SU-DHL-6 (cell line): ENCODE measurements at regions not wholly inside any gene's neighbourhood (a gene's known extent, or its start where the extent isn't known, plus 50 kb on each side); places are given as distances from the start of the nearest gene placed in this dataset.

Source experiments
- EZH2phosphoT487 ChIP-seq: fragments of 200-600 bp; sonication (generic), shearing (Covaris generic); conservative IDR thresholded peaks from 2 replicates; pipeline ENCODE4 v1.6.1; 2018; ENCODE audit warnings: mild to moderate bottlenecking, antibody characterized with exemption, low read length, moderate library complexity, mixed read lengths
- TF ChIP-seq, protein P1 (sequence below): fragments of 200-600 bp; sonication (generic); IDR thresholded peaks from one replicate; pipeline ENCODE4 v1.5.1; 2017; ENCODE audit warnings: antibody characterized with exemption, mild to moderate bottlenecking, low read length, moderate library complexity; ENCODE audit not compliant: insufficient read depth, poor library complexity, severe bottlenecking

DNA sequence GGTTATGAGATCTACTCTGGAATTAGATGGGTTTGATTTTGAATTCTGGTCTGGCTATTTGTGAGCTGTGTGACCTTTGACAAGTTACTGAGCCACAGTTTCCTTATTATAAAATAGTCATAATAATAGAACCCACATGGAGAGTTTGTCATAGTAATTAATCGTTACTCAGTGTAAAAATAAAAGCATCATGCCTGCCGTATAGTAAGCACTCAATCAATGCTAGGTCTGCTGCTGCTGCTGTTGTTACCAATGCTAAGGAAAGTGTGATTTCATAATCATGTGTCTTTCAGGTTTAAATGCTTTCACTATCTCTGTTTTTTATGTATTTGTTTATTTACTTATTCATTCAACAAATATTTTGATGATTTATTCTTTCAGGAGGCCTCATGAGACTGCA is 539.9 kb upstream of the SEL1L start:
- TF ChIP-seq, protein P1, sequence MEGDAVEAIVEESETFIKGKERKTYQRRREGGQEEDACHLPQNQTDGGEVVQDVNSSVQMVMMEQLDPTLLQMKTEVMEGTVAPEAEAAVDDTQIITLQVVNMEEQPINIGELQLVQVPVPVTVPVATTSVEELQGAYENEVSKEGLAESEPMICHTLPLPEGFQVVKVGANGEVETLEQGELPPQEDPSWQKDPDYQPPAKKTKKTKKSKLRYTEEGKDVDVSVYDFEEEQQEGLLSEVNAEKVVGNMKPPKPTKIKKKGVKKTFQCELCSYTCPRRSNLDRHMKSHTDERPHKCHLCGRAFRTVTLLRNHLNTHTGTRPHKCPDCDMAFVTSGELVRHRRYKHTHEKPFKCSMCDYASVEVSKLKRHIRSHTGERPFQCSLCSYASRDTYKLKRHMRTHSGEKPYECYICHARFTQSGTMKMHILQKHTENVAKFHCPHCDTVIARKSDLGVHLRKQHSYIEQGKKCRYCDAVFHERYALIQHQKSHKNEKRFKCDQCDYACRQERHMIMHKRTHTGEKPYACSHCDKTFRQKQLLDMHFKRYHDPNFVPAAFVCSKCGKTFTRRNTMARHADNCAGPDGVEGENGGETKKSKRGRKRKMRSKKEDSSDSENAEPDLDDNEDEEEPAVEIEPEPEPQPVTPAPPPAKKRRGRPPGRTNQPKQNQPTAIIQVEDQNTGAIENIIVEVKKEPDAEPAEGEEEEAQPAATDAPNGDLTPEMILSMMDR: no peak
- TF ChIP-seq EZH2phosphoT487: no peak
